ENCODE measurements at regions not wholly inside any gene's neighbourhood (a gene's known extent, or its start where the extent isn't known, plus 50 kb on each side); places are given as distances from the start of the nearest gene placed in this dataset.
A peak's percentile ranks its signal among the peaks of the same experiment; 100 is the strongest.

DNA sequence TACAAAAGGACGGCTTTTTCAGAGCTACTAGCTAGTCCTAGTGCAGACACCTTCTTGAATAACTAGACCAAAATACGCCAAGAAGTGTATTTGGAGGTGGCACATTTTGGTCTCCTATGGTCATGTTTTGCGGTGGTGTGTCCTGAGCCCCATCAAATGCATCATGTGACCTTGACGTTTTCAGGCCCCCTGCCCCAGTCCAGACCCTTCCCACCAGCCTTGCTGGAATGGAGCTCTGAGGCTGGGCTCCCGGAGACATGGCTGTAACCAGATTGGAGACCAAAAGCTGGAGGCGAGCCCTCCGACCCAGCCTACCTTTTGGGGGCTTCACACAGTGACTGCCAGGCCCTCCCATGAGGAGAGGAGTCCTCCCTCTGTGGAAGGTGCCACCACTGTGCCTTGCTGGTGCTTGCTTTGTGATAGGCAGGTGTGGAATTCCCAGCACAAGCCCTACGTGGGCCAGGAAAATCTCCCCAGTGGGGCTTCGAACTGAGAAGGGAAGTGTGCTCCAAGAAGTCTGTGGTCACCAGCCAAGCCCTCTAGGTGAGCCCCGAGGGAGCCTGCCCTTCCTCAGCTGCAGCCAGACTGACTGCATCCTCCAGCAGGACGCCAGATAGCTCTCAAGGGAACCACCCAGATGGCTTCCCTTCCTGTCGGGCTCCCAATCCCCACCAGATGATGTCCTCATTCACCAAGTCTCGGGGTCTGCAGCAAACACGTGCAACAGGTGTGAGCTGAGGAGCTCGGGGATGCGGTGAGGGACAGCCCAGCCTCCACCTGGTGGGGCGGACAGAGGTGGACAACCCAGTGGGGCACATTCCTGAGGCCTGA, 126.2 kb downstream of the ASB7 start:
- peak in 1 of 2 experiments; percentile 41; a peak in 2 of 4 replicates for TF ChIP-seq CTCF (conservative IDR thresholded peaks at IDR 0.05; ENCODE audit: low read depth in 2 of 2)
- TF ChIP-seq, protein P1, sequence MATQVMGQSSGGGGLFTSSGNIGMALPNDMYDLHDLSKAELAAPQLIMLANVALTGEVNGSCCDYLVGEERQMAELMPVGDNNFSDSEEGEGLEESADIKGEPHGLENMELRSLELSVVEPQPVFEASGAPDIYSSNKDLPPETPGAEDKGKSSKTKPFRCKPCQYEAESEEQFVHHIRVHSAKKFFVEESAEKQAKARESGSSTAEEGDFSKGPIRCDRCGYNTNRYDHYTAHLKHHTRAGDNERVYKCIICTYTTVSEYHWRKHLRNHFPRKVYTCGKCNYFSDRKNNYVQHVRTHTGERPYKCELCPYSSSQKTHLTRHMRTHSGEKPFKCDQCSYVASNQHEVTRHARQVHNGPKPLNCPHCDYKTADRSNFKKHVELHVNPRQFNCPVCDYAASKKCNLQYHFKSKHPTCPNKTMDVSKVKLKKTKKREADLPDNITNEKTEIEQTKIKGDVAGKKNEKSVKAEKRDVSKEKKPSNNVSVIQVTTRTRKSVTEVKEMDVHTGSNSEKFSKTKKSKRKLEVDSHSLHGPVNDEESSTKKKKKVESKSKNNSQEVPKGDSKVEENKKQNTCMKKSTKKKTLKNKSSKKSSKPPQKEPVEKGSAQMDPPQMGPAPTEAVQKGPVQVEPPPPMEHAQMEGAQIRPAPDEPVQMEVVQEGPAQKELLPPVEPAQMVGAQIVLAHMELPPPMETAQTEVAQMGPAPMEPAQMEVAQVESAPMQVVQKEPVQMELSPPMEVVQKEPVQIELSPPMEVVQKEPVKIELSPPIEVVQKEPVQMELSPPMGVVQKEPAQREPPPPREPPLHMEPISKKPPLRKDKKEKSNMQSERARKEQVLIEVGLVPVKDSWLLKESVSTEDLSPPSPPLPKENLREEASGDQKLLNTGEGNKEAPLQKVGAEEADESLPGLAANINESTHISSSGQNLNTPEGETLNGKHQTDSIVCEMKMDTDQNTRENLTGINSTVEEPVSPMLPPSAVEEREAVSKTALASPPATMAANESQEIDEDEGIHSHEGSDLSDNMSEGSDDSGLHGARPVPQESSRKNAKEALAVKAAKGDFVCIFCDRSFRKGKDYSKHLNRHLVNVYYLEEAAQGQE (IDR thresholded peaks at IDR 0.05; ENCODE audit: unreplicated experiment): no peak
- TF ChIP-seq, protein P2, sequence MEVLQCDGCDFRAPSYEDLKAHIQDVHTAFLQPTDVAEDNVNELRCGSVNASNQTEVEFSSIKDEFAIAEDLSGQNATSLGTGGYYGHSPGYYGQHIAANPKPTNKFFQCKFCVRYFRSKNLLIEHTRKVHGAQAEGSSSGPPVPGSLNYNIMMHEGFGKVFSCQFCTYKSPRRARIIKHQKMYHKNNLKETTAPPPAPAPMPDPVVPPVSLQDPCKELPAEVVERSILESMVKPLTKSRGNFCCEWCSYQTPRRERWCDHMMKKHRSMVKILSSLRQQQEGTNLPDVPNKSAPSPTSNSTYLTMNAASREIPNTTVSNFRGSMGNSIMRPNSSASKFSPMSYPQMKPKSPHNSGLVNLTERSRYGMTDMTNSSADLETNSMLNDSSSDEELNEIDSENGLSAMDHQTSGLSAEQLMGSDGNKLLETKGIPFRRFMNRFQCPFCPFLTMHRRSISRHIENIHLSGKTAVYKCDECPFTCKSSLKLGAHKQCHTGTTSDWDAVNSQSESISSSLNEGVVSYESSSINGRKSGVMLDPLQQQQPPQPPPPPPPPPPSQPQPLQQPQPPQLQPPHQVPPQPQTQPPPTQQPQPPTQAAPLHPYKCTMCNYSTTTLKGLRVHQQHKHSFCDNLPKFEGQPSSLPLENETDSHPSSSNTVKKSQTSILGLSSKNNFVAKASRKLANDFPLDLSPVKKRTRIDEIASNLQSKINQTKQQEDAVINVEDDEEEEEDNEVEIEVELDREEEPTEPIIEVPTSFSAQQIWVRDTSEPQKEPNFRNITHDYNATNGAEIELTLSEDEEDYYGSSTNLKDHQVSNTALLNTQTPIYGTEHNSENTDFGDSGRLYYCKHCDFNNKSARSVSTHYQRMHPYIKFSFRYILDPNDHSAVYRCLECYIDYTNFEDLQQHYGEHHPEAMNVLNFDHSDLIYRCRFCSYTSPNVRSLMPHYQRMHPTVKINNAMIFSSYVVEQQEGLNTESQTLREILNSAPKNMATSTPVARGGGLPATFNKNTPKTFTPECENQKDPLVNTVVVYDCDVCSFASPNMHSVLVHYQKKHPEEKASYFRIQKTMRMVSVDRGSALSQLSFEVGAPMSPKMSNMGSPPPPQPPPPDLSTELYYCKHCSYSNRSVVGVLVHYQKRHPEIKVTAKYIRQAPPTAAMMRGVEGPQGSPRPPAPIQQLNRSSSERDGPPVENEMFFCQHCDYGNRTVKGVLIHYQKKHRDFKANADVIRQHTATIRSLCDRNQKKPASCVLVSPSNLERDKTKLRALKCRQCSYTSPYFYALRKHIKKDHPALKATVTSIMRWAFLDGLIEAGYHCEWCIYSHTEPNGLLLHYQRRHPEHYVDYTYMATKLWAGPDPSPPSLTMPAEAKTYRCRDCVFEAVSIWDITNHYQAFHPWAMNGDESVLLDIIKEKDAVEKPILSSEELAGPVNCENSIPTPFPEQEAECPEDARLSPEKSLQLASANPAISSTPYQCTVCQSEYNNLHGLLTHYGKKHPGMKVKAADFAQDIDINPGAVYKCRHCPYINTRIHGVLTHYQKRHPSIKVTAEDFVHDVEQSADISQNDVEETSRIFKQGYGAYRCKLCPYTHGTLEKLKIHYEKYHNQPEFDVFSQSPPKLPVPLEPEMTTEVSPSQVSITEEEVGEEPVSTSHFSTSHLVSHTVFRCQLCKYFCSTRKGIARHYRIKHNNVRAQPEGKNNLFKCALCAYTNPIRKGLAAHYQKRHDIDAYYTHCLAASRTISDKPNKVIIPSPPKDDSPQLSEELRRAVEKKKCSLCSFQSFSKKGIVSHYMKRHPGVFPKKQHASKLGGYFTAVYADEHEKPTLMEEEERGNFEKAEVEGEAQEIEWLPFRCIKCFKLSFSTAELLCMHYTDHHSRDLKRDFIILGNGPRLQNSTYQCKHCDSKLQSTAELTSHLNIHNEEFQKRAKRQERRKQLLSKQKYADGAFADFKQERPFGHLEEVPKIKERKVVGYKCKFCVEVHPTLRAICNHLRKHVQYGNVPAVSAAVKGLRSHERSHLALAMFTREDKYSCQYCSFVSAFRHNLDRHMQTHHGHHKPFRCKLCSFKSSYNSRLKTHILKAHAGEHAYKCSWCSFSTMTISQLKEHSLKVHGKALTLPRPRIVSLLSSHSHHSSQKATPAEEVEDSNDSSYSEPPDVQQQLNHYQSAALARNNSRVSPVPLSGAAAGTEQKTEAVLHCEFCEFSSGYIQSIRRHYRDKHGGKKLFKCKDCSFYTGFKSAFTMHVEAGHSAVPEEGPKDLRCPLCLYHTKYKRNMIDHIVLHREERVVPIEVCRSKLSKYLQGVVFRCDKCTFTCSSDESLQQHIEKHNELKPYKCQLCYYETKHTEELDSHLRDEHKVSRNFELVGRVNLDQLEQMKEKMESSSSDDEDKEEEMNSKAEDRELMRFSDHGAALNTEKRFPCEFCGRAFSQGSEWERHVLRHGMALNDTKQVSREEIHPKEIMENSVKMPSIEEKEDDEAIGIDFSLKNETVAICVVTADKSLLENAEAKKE (CRISPR knock-in tag; IDR thresholded peaks at IDR 0.05): no peak
- no peak for TF ChIP-seq EZH2 (IDR thresholded peaks at IDR 0.05; ENCODE audit: low read depth, unreplicated experiment)
- no peak for TF ChIP-seq EZH2phosphoT487 (IDR thresholded peaks at IDR 0.05; ENCODE audit: unreplicated experiment)
- TF ChIP-seq JUNB (IDR thresholded peaks at IDR 0.05; ENCODE audit: unreplicated experiment): no peak
- no peak for TF ChIP-seq POLR2AphosphoS5 (IDR thresholded peaks at IDR 0.05; ENCODE audit: low read depth)
- TF ChIP-seq CREB1 (CRISPR knock-in tag; IDR thresholded peaks at IDR 0.05; ENCODE audit: low read depth): no peak
- TF ChIP-seq, protein P3, sequence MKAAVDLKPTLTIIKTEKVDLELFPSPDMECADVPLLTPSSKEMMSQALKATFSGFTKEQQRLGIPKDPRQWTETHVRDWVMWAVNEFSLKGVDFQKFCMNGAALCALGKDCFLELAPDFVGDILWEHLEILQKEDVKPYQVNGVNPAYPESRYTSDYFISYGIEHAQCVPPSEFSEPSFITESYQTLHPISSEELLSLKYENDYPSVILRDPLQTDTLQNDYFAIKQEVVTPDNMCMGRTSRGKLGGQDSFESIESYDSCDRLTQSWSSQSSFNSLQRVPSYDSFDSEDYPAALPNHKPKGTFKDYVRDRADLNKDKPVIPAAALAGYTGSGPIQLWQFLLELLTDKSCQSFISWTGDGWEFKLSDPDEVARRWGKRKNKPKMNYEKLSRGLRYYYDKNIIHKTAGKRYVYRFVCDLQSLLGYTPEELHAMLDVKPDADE (IDR thresholded peaks at IDR 0.05): no peak
- no peak for TF ChIP-seq STAT1 (IDR thresholded peaks at IDR 0.05; ENCODE audit: unreplicated experiment)
- TF ChIP-seq ZNF114 (CRISPR knock-in tag; IDR thresholded peaks at IDR 0.05): no peak

Data from GM23338 (cell line).